Right renal cortex interstitium (tissue), 3 donors: ENCODE measurements at regions not wholly inside any gene's neighbourhood (a gene's known extent, or its start where the extent isn't known, plus 50 kb on each side); places are given as distances from the start of the nearest gene placed in this dataset.

Experiments used
- DNase-seq, 3 donors: peaks; one replicate each; pipeline ENCODE4 v3.0.0-alpha.2; 2013; ENCODE audit warnings: low read depth in 3 of 3, low spot score in 2 of 3

- DNase-seq, result no peak
Measured at GRCh38 chrX:69307756-69308155, 142.5 kb upstream of the PJA1 start.

GRCh38 chrX:69307029-69307428 is 141.8 kb upstream of the PJA1 start:
- DNase-seq, result no peak

- no peak for DNase-seq
Measured at GRCh38 chrX:69306063-69306404, 140.8 kb upstream of the PJA1 start.

- DNase-seq, result no peak
Measured at GRCh38 chrX:69305333-69306062, 140.2 kb upstream of the PJA1 start.

GRCh38 chrX:69303231-69303630 is 138.0 kb upstream of the PJA1 start:
- no peak for DNase-seq

GRCh38 chrX:69299951-69300714 is 134.9 kb upstream of the PJA1 start:
- DNase-seq, result no peak

- DNase-seq, result no peak
Measured at GRCh38 chrX:69299285-69299684, 134.0 kb upstream of the PJA1 start.

- DNase-seq, result no peak
Measured at GRCh38 chrX:69298466-69299140, 133.3 kb upstream of the PJA1 start.

GRCh38 chrX:69297506-69297905 is 132.3 kb upstream of the PJA1 start:
- no peak for DNase-seq

- DNase-seq, result no peak
Measured at GRCh38 chrX:69293776-69294601, 128.7 kb upstream of the PJA1 start.

- DNase-seq, result no peak
Measured at GRCh38 chrX:69291116-69291515, 125.9 kb upstream of the PJA1 start.

GRCh38 chrX:69290292-69290691 is 125.0 kb upstream of the PJA1 start:
- no peak for DNase-seq

GRCh38 chrX:69289793-69290123 is 124.5 kb upstream of the PJA1 start:
- DNase-seq, result no peak

- no peak for DNase-seq
Measured at GRCh38 chrX:69289046-69289792, 124.0 kb upstream of the PJA1 start.

- DNase-seq, result no peak
Measured at GRCh38 chrX:69287095-69287494, 121.8 kb upstream of the PJA1 start.

- no peak for DNase-seq
Measured at GRCh38 chrX:69286565-69286906, 121.3 kb upstream of the PJA1 start.

- DNase-seq, result no peak
Measured at GRCh38 chrX:69285881-69286564, 120.8 kb upstream of the PJA1 start.

- no peak for DNase-seq
Measured at GRCh38 chrX:69285401-69285877, 120.2 kb upstream of the PJA1 start.

- DNase-seq, result no peak
Measured at GRCh38 chrX:69284491-69284890, 119.2 kb upstream of the PJA1 start.
